GM12878 (cell line): ENCODE measurements at regions not wholly inside any gene's neighbourhood (a gene's known extent, or its start where the extent isn't known, plus 50 kb on each side); places are given as distances from the start of the nearest gene placed in this dataset.

ENCODE experiments used
- FOXM1 ChIP-seq: IDR thresholded peaks from 2 replicates; pipeline ENCODE4 v1.6.1; 2012; ENCODE audit warnings: low read depth, mild to moderate bottlenecking, inconsistent platforms, low read length, moderate library complexity
- IKZF1 ChIP-seq: fragments of 450-650 bp; conservative IDR thresholded peaks from 2 replicates; pipeline ENCODE4 v1.6.1; 2017; ENCODE audit warnings: antibody characterized with exemption, mild to moderate bottlenecking
- IKZF2 ChIP-seq, 2 experiments: fragments of 450-650 bp; IDR thresholded peaks; 2 replicates each; pipeline ENCODE4 v1.6.1; 2017; ENCODE audit warnings: mild to moderate bottlenecking in 2 of 2, moderate library complexity in 2 of 2
- MEF2B ChIP-seq: fragments of 450-650 bp; IDR thresholded peaks from 2 replicates; pipeline ENCODE4 v1.6.1; 2018; ENCODE audit warnings: mild to moderate bottlenecking, moderate library complexity; ENCODE audit not compliant: partially characterized antibody, poor library complexity, severe bottlenecking
- NFXL1 ChIP-seq: fragments of 450-650 bp; IDR thresholded peaks from 2 replicates; pipeline ENCODE4 v1.6.1; 2017; ENCODE audit warnings: antibody characterized with exemption, mild to moderate bottlenecking, borderline replicate concordance
- POLR2A ChIP-seq: IDR thresholded peaks from 2 replicates; pipeline ENCODE4 v1.6.1; 2011; ENCODE audit warnings: low read depth, mild to moderate bottlenecking, low read length
- POLR2AphosphoS2 ChIP-seq: IDR thresholded peaks from 2 replicates; pipeline ENCODE4 v1.6.1; 2011; ENCODE audit warnings: low read depth, mild to moderate bottlenecking, low read length, improper control_type of control experiment, moderate library complexity
- POU2F2 ChIP-seq: IDR thresholded peaks from 3 replicates; pipeline ENCODE4 v1.6.1; 2011; ENCODE audit warnings: low read depth, mild to moderate bottlenecking, low read length, borderline replicate concordance
- ZNF217 ChIP-seq: fragments of 450-650 bp; IDR thresholded peaks from 2 replicates; pipeline ENCODE4 v1.6.1; 2017; ENCODE audit warnings: antibody characterized with exemption, mild to moderate bottlenecking
- TF ChIP-seq, protein P1 (sequence below): fragments of 450-650 bp; formaldehyde crosslinking; IDR thresholded peaks from 2 replicates; pipeline ENCODE4 v1.4.0; 2020; ENCODE audit warnings: mild to moderate bottlenecking, moderate library complexity
- TF ChIP-seq, protein P2 (sequence below): fragments of 450-650 bp; formaldehyde crosslinking; IDR thresholded peaks from 2 replicates; pipeline ENCODE4 v1.4.0; 2022; ENCODE audit warnings: mild to moderate bottlenecking, moderate library complexity

DNA sequence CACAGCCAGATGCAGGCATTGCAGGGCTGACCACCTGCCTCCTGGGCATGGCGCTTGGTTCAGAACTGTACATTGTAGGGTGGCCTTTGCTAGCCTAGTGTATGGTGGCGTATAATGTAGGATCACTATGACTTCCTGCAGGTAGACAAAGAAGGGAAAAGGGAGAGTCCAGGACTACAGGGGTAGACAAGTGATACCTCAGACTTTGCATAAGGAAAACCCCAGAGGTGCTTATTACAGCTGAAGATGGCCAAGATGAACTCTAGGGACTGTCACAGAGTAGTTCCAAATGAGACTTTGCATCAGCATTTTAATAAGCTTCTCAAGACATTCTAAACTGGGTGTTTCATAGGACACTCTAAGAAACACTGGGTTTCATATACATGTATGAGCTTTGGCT, 116.4 kb upstream of the PUDP start (continued):
- TF ChIP-seq FOXM1 (no peak; the same call in 1 of the 2 replicates), POLR2A (no peak), MEF2B (peak; percentile 59), POLR2AphosphoS2 (no peak), IKZF1 (peak; percentile 54), POU2F2 (peak; percentile 91; the same call in 2 of the 3 replicates), IKZF2 (IDR thresholded peaks at IDR 0.05) (peak; percentile 48 to 63; a peak in 3 of 4 replicates), NFXL1 (no peak), ZNF217 (peak; percentile 52; the same call in 1 of the 2 replicates)
- TF ChIP-seq, protein P1, sequence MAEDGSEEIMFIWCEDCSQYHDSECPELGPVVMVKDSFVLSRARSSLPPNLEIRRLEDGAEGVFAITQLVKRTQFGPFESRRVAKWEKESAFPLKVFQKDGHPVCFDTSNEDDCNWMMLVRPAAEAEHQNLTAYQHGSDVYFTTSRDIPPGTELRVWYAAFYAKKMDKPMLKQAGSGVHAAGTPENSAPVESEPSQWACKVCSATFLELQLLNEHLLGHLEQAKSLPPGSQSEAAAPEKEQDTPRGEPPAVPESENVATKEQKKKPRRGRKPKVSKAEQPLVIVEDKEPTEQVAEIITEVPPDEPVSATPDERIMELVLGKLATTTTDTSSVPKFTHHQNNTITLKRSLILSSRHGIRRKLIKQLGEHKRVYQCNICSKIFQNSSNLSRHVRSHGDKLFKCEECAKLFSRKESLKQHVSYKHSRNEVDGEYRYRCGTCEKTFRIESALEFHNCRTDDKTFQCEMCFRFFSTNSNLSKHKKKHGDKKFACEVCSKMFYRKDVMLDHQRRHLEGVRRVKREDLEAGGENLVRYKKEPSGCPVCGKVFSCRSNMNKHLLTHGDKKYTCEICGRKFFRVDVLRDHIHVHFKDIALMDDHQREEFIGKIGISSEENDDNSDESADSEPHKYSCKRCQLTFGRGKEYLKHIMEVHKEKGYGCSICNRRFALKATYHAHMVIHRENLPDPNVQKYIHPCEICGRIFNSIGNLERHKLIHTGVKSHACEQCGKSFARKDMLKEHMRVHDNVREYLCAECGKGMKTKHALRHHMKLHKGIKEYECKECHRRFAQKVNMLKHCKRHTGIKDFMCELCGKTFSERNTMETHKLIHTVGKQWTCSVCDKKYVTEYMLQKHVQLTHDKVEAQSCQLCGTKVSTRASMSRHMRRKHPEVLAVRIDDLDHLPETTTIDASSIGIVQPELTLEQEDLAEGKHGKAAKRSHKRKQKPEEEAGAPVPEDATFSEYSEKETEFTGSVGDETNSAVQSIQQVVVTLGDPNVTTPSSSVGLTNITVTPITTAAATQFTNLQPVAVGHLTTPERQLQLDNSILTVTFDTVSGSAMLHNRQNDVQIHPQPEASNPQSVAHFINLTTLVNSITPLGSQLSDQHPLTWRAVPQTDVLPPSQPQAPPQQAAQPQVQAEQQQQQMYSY (CRISPR knock-in tag), result no peak
- TF ChIP-seq, protein P2, sequence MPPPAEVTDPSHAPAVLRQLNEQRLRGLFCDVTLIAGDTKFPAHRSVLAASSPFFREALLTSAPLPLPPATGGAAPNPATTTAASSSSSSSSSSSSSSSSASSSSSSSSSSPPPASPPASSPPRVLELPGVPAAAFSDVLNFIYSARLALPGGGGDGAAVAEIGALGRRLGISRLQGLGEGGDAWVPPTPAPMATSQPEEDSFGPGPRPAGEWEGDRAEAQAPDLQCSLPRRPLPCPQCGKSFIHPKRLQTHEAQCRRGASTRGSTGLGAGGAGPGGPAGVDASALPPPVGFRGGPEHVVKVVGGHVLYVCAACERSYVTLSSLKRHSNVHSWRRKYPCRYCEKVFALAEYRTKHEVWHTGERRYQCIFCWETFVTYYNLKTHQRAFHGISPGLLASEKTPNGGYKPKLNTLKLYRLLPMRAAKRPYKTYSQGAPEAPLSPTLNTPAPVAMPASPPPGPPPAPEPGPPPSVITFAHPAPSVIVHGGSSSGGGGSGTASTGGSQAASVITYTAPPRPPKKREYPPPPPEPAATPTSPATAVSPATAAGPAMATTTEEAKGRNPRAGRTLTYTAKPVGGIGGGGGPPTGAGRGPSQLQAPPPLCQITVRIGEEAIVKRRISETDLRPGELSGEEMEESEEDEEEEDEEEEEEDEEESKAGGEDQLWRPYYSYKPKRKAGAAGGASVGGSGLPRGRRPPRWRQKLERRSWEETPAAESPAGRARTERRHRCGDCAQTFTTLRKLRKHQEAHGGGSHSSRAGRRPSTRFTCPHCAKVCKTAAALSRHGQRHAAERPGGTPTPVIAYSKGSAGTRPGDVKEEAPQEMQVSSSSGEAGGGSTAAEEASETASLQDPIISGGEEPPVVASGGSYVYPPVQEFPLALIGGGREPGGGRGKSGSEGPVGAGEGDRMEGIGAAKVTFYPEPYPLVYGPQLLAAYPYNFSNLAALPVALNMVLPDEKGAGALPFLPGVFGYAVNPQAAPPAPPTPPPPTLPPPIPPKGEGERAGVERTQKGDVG (CRISPR knock-in tag), result no peak
